A549 (cell line): ENCODE measurements at regions not wholly inside any gene's neighbourhood (a gene's known extent, or its start where the extent isn't known, plus 50 kb on each side); places are given as distances from the start of the nearest gene placed in this dataset.
"Not testable (repeated sequence)": the region's sequence is repeated elsewhere in the genome, so short reads cannot be mapped to it uniquely, and the experiment has no call there.

ENCODE experiments used
- ATAC-seq, 2 experiments: fragments of 200-7000 bp in 1 of 2; fragments of >200 bp in 1 of 2; cut with Nextera tagmentation in 1 of 2; cut with Tn5 transposase in 1 of 2; 3 replicates each; pipeline versions ENCODE4 v1.8.0 to v1.9.1; 2018 to 2020; ENCODE audit warnings: mild to moderate bottlenecking in 1 of 2, moderate library complexity in 1 of 2
- CTCF ChIA-PET: fragments of 300-600 bp; sonication (Branson Sonifier 250); formaldehyde crosslinking; extraction: SDS; loops from one replicate; lab custom pipeline; 2021; ENCODE audit warnings: antibody characterized with exemption, inconsistent platforms; lab: Yijun Ruan, JAX
- POLR2A ChIA-PET: fragments of 350-600 bp; formaldehyde crosslinking; extraction: SDS; loops from one replicate; lab custom pipeline; 2021; ENCODE audit warnings: antibody characterized with exemption, inconsistent platforms; lab: Yijun Ruan, JAX
- DNase-seq, 2 experiments: peaks; one replicate each; pipeline versions ENCODE4 v3.0.0 to v3.0.0-alpha.2; 2011 to 2016; ENCODE audit warnings: low read depth in 1 of 2, low spot score in 1 of 2
- FAIRE-seq: peaks from 2 replicates; lab custom pipeline; 2011; peaks lifted over from hg19 to GRCh38; lab: Jason Lieb, UNC
- H3K27ac ChIP-seq, 2 experiments: fragments of >200 bp; sonication (Bioruptor Twin); formaldehyde crosslinking; 3 replicates each; pipeline ENCODE4 v1.5.1; 2016 to 2017
- H3K4me1 ChIP-seq: fragments of >200 bp; sonication (Bioruptor Twin); formaldehyde crosslinking; 3 replicates; pipeline ENCODE4 v1.6.1; 2016
- H3K4me2 ChIP-seq: fragments of >200 bp; sonication (Bioruptor Twin); formaldehyde crosslinking; 3 replicates; pipeline ENCODE4 v1.6.1; 2016
- H3K4me3 ChIP-seq: fragments of >200 bp; sonication (Bioruptor Twin); formaldehyde crosslinking; 3 replicates; pipeline ENCODE4 v1.5.1; 2016
- H3K9me3 ChIP-seq: fragments of >200 bp; sonication (Bioruptor Twin); formaldehyde crosslinking; 3 replicates; pipeline ENCODE4 v1.6.1; 2016
- CBX2 ChIP-seq: fragments of 200-600 bp; sonication (generic); IDR thresholded peaks from 2 replicates; pipeline ENCODE4 v1.6.1; 2016; ENCODE audit warnings: low read depth, mild to moderate bottlenecking, borderline replicate concordance
- CEBPB ChIP-seq, 2 experiments: fragments of >200 bp in 1 of 2; sonication (Bioruptor Twin) in 1 of 2; formaldehyde crosslinking in 1 of 2; IDR thresholded peaks; 2 replicates each; pipeline ENCODE4 v1.6.1; 2012 to 2016
- CHD4 ChIP-seq: fragments of 200-600 bp; sonication (generic); IDR thresholded peaks from 2 replicates; pipeline ENCODE4 v1.6.1; 2016; ENCODE audit warnings: antibody characterized with exemption, mild to moderate bottlenecking, borderline replicate concordance
- EHMT2 ChIP-seq: fragments of 200-600 bp; sonication (generic); IDR thresholded peaks from 2 replicates; pipeline ENCODE4 v1.6.1; 2016; ENCODE audit warnings: antibody characterized with exemption, low read depth, mild to moderate bottlenecking, moderate library complexity
- FOSL2 ChIP-seq, 2 experiments: fragments of 450-650 bp in 1 of 2; fragments of >200 bp in 1 of 2; sonication (Bioruptor Twin) in 1 of 2; formaldehyde crosslinking; IDR thresholded peaks; 2 replicates each; pipeline versions ENCODE4 v1.5.0 to v1.6.1; 2016 to 2020; ENCODE audit warnings: mild to moderate bottlenecking in 1 of 2, moderate library complexity in 1 of 2
- GATA3 ChIP-seq: IDR thresholded peaks from 2 replicates; pipeline ENCODE4 v1.6.1; 2012; ENCODE audit warnings: borderline replicate concordance
- HDAC2 ChIP-seq: fragments of 200-600 bp; sonication (generic); IDR thresholded peaks from 2 replicates; pipeline ENCODE4 v1.6.1; 2016
- HOXB5 ChIP-seq: fragments of 250-450 bp; sonication (Bioruptor Pico); IDR thresholded peaks from 2 replicates; pipeline ENCODE4 v1.5.0; 2020; ENCODE audit warnings: mild to moderate bottlenecking, moderate library complexity
- JUN ChIP-seq, 2 experiments: fragments of >200 bp; sonication (Bioruptor Twin); formaldehyde crosslinking; IDR thresholded peaks; 2 replicates in 1 of 2; 3 replicates in 1 of 2; pipeline ENCODE4 v1.6.1; 2016 to 2017
- JUNB ChIP-seq: fragments of >200 bp; sonication (Bioruptor Twin); formaldehyde crosslinking; IDR thresholded peaks from 2 replicates; pipeline ENCODE4 v1.6.1; 2016
- KDM1A ChIP-seq: fragments of 200-600 bp; sonication (generic); IDR thresholded peaks from 2 replicates; pipeline ENCODE4 v1.6.1; 2016; ENCODE audit warnings: low read depth, mild to moderate bottlenecking
- MAZ ChIP-seq: fragments of 150-350 bp; IDR thresholded peaks from 2 replicates; pipeline ENCODE4 v1.6.1; 2014; ENCODE audit warnings: antibody characterized with exemption, low read depth, low read length, borderline replicate concordance
- NFE2L2 ChIP-seq: fragments of 150-350 bp; conservative IDR thresholded peaks from 2 replicates; pipeline ENCODE4 v1.6.1; 2014; ENCODE audit warnings: low read length
- NPAS2 ChIP-seq: fragments of 250-450 bp; sonication (Bioruptor Pico); IDR thresholded peaks from 2 replicates; pipeline ENCODE4 v1.8.0; 2022; ENCODE audit warnings: mild to moderate bottlenecking, moderate library complexity, borderline replicate concordance
- POLR2AphosphoS2 ChIP-seq: conservative IDR thresholded peaks from 2 replicates; pipeline ENCODE4 v1.6.1; 2012; ENCODE audit warnings: low read length, improper control_type of control experiment, inconsistent platforms
- WGBS: methylation state at CpG from one replicate; pipeline ENCODE4 v1.1.6; 2017; ENCODE audit errors: missing lambda C conversion rate; 5-methylcytosine and 5-hydroxymethylcytosine counted together
- TF ChIP-seq, protein P1 (sequence below): IDR thresholded peaks from 2 replicates; pipeline ENCODE4 v1.6.1; 2012
- TF ChIP-seq, protein P2 (sequence below): fragments of >200 bp; sonication (Bioruptor Twin); formaldehyde crosslinking; IDR thresholded peaks from 3 replicates; pipeline ENCODE4 v1.6.1; 2016
- TF ChIP-seq, protein P3 (sequence below): fragments of 450-650 bp; IDR thresholded peaks from 2 replicates; pipeline ENCODE4 v1.6.1; 2014; ENCODE audit warnings: antibody characterized with exemption

DNA sequence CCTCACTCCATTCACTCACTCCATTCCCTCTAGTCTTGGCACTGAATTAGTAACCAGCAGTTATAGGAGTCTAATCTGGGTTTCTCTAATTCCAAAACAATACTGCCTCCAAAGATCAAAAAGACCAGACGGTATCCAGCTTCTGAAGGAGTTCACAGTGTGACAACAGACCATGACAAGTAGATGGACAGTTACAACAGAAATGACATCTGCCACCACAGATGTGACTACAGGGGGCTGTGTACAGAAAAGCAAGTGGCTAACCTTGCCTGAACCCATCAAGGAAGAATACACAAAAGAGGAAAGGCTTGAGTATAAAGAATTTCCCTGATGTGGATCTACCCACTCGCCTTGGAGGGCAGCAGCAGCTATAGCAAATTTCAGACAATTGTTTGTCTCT is 112.4 kb downstream of the ACTL7B start:
- H3K4me1 ChIP-seq = no peaks in the 10 kb centered on the region; the same call in 1 of the 3 replicates
- TF ChIP-seq CBX2 = no peak
- TF ChIP-seq MAZ = no peak
- TF ChIP-seq HDAC2 = no peak
- no peak for TF ChIP-seq POLR2AphosphoS2
- TF ChIP-seq JUNB = no peak
- TF ChIP-seq, protein P1, sequence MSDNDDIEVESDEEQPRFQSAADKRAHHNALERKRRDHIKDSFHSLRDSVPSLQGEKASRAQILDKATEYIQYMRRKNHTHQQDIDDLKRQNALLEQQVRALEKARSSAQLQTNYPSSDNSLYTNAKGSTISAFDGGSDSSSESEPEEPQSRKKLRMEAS = no peak
- TF ChIP-seq, protein P2, sequence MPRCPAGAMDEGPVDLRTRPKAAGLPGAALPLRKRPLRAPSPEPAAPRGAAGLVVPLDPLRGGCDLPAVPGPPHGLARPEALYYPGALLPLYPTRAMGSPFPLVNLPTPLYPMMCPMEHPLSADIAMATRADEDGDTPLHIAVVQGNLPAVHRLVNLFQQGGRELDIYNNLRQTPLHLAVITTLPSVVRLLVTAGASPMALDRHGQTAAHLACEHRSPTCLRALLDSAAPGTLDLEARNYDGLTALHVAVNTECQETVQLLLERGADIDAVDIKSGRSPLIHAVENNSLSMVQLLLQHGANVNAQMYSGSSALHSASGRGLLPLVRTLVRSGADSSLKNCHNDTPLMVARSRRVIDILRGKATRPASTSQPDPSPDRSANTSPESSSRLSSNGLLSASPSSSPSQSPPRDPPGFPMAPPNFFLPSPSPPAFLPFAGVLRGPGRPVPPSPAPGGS = no peak
- no peak for TF ChIP-seq FOSL2 (IDR thresholded peaks at IDR 0.05)
- TF ChIP-seq FOSL2 (CRISPR knock-in tag; IDR thresholded peaks at IDR 0.05) = no peak
- TF ChIP-seq NPAS2 = no peak
- no peak for TF ChIP-seq KDM1A
- TF ChIP-seq CEBPB (IDR thresholded peaks at IDR 0.05) = no peak
- no peak for TF ChIP-seq JUN (IDR thresholded peaks at IDR 0.05)
- TF ChIP-seq, protein P3, sequence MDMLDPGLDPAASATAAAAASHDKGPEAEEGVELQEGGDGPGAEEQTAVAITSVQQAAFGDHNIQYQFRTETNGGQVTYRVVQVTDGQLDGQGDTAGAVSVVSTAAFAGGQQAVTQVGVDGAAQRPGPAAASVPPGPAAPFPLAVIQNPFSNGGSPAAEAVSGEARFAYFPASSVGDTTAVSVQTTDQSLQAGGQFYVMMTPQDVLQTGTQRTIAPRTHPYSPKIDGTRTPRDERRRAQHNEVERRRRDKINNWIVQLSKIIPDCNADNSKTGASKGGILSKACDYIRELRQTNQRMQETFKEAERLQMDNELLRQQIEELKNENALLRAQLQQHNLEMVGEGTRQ = no peak
- no peak for TF ChIP-seq NFE2L2
- no peak for TF ChIP-seq HOXB5
- H3K4me3 ChIP-seq = no peak overlapping the region
- WGBS = 32% methylated on average over 2 of the region's 2 CpGs
- FAIRE-seq = no peak
- H3K4me2 ChIP-seq = no peak overlapping the region
- CTCF ChIA-PET = interaction anchor here (0.9 kb wide), 1 partner anchor 179 kb away, joined by 4 read pairs; no protein-coding TSS in a partner anchor
- no peak; a peak in 1 of 6 replicates for ATAC-seq
- no peaks in the 10 kb centered on the region for H3K9me3 ChIP-seq
- POLR2A ChIA-PET = no interaction called here
- no peak for DNase-seq
- H3K27ac ChIP-seq = no peak overlapping the region

DNA sequence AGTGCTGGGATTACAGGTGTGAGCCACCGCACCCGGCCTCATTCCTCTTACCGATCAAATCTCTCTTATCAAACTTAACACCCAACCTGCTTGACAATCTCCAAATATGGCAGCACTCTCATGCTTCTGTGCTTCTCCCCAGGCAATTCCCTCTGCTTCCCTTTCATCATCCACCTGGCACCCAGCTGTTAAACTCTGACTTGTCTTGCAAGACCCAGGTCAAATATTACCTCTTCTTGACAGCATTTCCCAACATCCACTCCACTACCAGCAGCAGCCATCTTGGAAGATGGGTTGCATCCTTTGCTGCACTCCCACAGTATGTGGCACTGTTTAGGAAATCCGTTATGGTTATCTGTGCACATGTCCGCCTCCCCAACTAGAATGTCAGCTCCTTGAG is 113.6 kb downstream of the ACTL7B start:
- no peak for ATAC-seq

DNA sequence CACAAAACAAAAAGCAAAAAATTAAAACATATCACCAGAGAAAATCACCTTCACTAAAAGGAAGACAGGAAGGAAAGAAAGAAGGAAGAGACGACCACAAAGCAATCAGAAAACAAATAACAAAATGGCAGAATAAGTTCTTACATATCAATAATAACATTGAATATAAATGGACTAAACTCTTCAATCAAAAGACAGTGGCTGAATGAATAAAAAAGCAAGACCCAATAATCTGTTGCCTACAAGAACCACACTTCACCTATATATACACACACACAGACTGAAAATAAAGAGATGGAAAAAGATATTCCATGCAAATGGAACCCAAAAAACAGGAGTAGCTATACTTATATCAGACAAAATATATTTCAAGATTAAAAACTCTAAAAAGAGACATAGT is 124.5 kb downstream of the ACTL7B start:
- H3K4me2 ChIP-seq, H3K4me1 ChIP-seq, H3K4me3 ChIP-seq, DNase-seq, FAIRE-seq, H3K9me3 ChIP-seq, ATAC-seq, POLR2A ChIA-PET, H3K27ac ChIP-seq: not testable (repeated sequence)
- CTCF ChIA-PET = interaction anchor here (0.6 to 1.0 kb wide), 2 partner anchors 30 to 66 kb away, joined by 4 read pairs; no protein-coding TSS in a partner anchor
- WGBS = 3% methylated on average over 1 of the region's 1 CpG

More for the DNA sequence above, 113.6 kb downstream of the ACTL7B start:
- ChIA-PET POLR2A (no interaction called here), CTCF (no interaction called here)
- no peak for DNase-seq
- 54% methylated on average over 5 of the region's 5 CpGs for WGBS
- no peak overlapping the region for H3K4me2 ChIP-seq
- no peak for TF ChIP-seq CHD4
- TF ChIP-seq, protein P2 = no peak
- no peak for TF ChIP-seq EHMT2
- TF ChIP-seq, protein P3 = no peak
- TF ChIP-seq GATA3 = no peak
- H3K4me3 ChIP-seq = no peak overlapping the region
- H3K27ac ChIP-seq = no peak overlapping the region
- FAIRE-seq = no peak
- H3K9me3 ChIP-seq = no peaks in the 10 kb centered on the region
- H3K4me1 ChIP-seq = no peaks in the 10 kb centered on the region; the same call in 1 of the 3 replicates
